A673 (cell line): ENCODE measurements at regions not wholly inside any gene's neighbourhood (a gene's known extent, or its start where the extent isn't known, plus 50 kb on each side); places are given as distances from the start of the nearest gene placed in this dataset.

ENCODE experiments used
- BruUV-seq: library from RNA; stranded (reverse); fragments of 400-500 nt; replicated peaks from 2 replicates; lab custom pipeline; 2021; lab: Mats Ljungman, UMichigan
- CTCF ChIA-PET: fragments of 300-600 bp; sonication (Branson Sonifier 250); formaldehyde crosslinking; loops from one replicate; lab custom pipeline; 2022; ENCODE audit warnings: antibody characterized with exemption; lab: Charles Lee
- POLR2A ChIA-PET: fragments of 300-600 bp; sonication (Branson Sonifier 250); formaldehyde crosslinking; loops from one replicate; lab custom pipeline; 2022; ENCODE audit warnings: antibody characterized with exemption; ENCODE audit not compliant: low non-redundant PET; lab: Charles Lee
- DNase-seq: peaks from one replicate; pipeline ENCODE4 v3.0.0-alpha.2; 2015; ENCODE audit warnings: low spot score
- H3K27ac ChIP-seq: fragments of 200-600 bp; sonication (generic); 2 replicates; pipeline ENCODE4 v1.5.1; 2016; ENCODE audit warnings: mixed run types, low read depth, mild to moderate bottlenecking, mixed read lengths, antibody characterized with exemption, low read length; ENCODE audit not compliant: poor library complexity, severe bottlenecking
- H3K27me3 ChIP-seq: fragments of 200-600 bp; sonication (generic); replicated peaks from 2 replicates; pipeline ENCODE4 v1.6.1; 2017; ENCODE audit warnings: mixed run types, low read depth, mild to moderate bottlenecking, mixed read lengths, antibody characterized with exemption, low read length; ENCODE audit not compliant: insufficient read depth, poor library complexity
- H3K36me3 ChIP-seq: fragments of 200-600 bp; sonication (generic); 2 replicates; pipeline ENCODE4 v1.6.1; 2016; ENCODE audit warnings: mixed run types, mild to moderate bottlenecking, mixed read lengths, antibody characterized with exemption, low read length; ENCODE audit not compliant: insufficient read depth, poor library complexity, severe bottlenecking
- H3K4me1 ChIP-seq: fragments of 200-600 bp; sonication (generic); 2 replicates; pipeline ENCODE4 v1.6.1; 2017; ENCODE audit warnings: mixed run types, mild to moderate bottlenecking, mixed read lengths, antibody characterized with exemption, low read length; ENCODE audit not compliant: insufficient read depth, poor library complexity, severe bottlenecking
- H3K4me3 ChIP-seq: fragments of 200-600 bp; sonication (generic); 2 replicates; pipeline ENCODE4 v1.5.1; 2016; ENCODE audit warnings: low read depth, mixed run types, mild to moderate bottlenecking, mixed read lengths, low read length; ENCODE audit not compliant: poor library complexity, severe bottlenecking
- H3K9me3 ChIP-seq: fragments of 200-600 bp; sonication (generic); 2 replicates; pipeline ENCODE4 v1.6.1; 2016; ENCODE audit warnings: mixed run types, low read depth, mild to moderate bottlenecking, mixed read lengths, antibody characterized with exemption, low read length; ENCODE audit not compliant: poor library complexity, severe bottlenecking
- CTCF ChIP-seq: fragments of 300-800, 200-600 bp; sonication (generic); conservative IDR thresholded peaks from 2 replicates; pipeline ENCODE4 v1.5.1; 2017; ENCODE audit warnings: low read depth, mild to moderate bottlenecking, antibody characterized with exemption, low read length, moderate library complexity, mixed read lengths
- EZH2 ChIP-seq: fragments of 200-600 bp; sonication (generic); IDR thresholded peaks from 2 replicates; pipeline ENCODE4 v1.6.1; 2017; ENCODE audit warnings: borderline replicate concordance, low read depth, mild to moderate bottlenecking, mixed read lengths, antibody characterized with exemption, low read length; ENCODE audit not compliant: poor library complexity, severe bottlenecking
- intact Hi-C: fragments of 100-400 bp; cut with micrococcal nuclease; formaldehyde crosslinking; loops from one replicate; pipeline ENCODE4 v1.10.0; 2022; ENCODE audit not compliant: unreplicated experiment

DNA sequence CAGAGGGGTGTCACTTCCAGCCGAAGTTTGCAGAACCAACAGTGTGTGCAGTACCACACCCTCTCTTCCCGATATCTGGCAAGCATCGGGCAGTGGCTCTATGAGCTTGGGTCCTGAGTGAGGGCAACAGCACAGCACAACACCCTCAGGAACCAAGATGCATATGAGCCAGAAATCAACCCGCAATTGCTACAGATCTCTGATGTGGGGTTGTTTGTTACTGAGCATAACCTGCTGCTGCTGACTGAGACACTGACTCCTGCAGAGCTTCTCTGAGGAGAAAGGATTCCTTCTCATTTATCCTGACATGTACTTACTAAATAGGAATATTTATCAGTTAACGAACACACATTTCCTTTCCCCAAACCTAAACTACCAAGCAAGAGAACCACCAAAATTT is 218.3 kb downstream of the RBFOX3 start:
- H3K4me1 ChIP-seq: no peaks in the 10 kb centered on the region
- POLR2A ChIA-PET: no interaction called here

DNA sequence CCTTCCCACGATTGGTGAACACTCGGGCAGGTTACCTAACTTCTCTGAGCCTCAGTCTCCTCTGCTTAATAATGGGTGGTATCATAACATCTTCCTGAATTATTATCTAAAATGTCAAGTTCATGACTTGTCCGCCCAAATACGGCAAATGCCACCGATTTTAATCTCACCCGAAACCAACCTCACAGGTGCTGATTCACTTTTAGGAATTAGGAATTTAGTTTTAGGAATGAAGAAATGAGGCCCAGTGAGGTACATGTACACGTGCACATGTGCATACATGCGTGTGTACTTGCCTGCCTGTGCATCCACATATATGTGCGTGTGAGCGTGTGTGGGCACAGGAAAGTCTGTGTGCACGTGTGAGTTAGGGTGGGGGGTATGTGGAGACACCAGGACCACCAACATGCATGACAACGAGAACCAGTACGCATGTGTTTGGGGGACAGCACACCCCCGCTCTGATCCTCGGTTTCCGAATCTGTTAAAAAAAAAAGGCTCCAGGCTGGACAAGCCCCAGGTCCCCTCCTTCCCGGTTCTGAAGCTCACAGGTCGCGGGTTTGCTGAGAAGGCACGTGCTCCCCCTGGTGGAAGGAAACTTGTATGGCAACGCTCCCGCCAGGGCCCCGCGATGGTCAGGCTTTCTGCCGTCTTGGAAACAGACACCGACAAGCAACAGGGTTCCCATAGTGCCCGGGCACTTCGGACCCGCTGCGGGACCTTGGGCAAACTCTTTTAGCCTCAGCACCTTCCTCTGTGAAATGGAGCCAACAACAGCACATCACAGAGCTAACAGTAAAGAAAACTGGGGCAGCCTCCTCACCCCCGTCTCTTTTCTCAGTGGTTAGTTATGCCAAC is 219.2 kb downstream of the RBFOX3 start:
- Histone ChIP-seq H3K27me3 (peaks cover 92% of the 10 kb centered on the region), H3K36me3 (no peaks in the 10 kb centered on the region), H3K27ac (no peak overlapping the region), H3K4me3 (no peak overlapping the region), H3K9me3 (no peaks in the 10 kb centered on the region), H3K4me1 (no peaks in the 10 kb centered on the region)
- no TSS peak for BruUV-seq
- peak; percentile 49 for TF ChIP-seq EZH2
- TF ChIP-seq CTCF: peak; percentile 87
- intact Hi-C loops: loop anchor here (2.0 to 10.0 kb wide), 2 partner anchors 203 to 313 kb away; no protein-coding TSS in a partner anchor
- DNase-seq: peak; percentile 73
- ChIA-PET POLR2A (no interaction called here), CTCF (interaction anchor here (0.5 to 4.9 kb wide), 11 partner anchors 9 to 1082 kb away, joined by 3 to 36 read pairs (median 4); no protein-coding TSS in a partner anchor)

More for the DNA sequence above, 218.3 kb downstream of the RBFOX3 start:
- Histone ChIP-seq H3K9me3 (no peaks in the 10 kb centered on the region), H3K4me3 (no peak overlapping the region), H3K36me3 (no peaks in the 10 kb centered on the region), H3K27ac (no peak overlapping the region), H3K27me3 (peaks cover 90% of the 10 kb centered on the region)
- intact Hi-C loops: loop anchor here (10.0 kb wide), 1 partner anchor 312 kb away; no protein-coding TSS in a partner anchor
- no TSS peak for BruUV-seq
- TF ChIP-seq EZH2: no peak
- TF ChIP-seq CTCF: no peak
- no peak for DNase-seq
- CTCF ChIA-PET: interaction anchor here (1.0 to 4.9 kb wide), 8 partner anchors 8 to 347 kb away, joined by 3 to 36 read pairs (median 4); no protein-coding TSS in a partner anchor

DNA sequence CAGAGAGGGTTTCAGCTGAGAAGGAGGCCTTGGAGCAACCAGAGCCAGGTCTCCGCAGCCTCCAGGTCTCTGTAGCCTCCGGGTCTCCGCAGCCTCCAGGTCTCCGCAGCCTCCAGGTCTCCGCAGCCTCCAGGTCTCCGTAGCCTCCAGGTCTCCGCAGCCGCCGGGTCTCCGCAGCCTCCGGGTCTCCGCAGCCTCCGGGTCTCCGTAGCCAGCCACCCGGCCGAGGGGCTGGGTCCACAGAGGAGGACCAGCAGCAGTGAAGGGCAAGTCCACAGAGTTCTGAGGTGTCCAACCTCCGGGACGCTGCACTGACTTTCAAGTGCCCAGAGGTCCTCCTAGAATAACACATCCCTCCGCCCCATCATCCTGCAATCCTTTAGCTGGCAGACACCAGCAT is 221.0 kb downstream of the RBFOX3 start:
- no peaks in the 10 kb centered on the region for H3K9me3 ChIP-seq
- CTCF ChIA-PET: interaction anchor here (4.9 kb wide), 1 partner anchor 302 kb away, joined by 36 read pairs; no protein-coding TSS in a partner anchor
- POLR2A ChIA-PET: no interaction called here
- H3K36me3 ChIP-seq: no peaks in the 10 kb centered on the region
- TF ChIP-seq CTCF: no peak
- no peak for TF ChIP-seq EZH2
- H3K4me1 ChIP-seq: no peaks in the 10 kb centered on the region
- peaks cover 87% of the 10 kb centered on the region for H3K27me3 ChIP-seq
- no peak for DNase-seq
- intact Hi-C loops: loop anchor here (2.0 to 10.0 kb wide), 2 partner anchors 201 to 315 kb away; no protein-coding TSS in a partner anchor
- BruUV-seq: no TSS peak
- no peak overlapping the region for H3K4me3 ChIP-seq
- no peak overlapping the region for H3K27ac ChIP-seq
